ENCODE measurements at regions not wholly inside any gene's neighbourhood (a gene's known extent, or its start where the extent isn't known, plus 50 kb on each side); places are given as distances from the start of the nearest gene placed in this dataset.

DNA sequence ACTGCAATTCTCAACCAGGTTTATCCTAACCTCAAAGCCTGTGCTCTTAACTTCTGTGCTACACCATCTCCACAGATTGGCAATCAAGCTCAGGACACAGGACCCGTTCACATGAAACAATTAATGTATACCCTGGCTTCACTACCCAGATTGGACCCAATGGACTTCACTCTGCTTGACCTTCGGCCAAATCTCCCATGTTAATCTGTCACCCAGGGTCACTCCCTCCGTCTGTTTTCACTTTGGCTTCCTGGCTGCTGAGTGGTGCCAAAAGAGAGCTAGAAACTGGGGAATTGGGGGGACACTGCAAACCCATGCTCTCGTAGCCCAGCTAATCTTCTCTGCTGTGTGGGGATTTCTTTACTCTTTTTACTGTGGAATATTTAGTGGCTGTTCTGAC lies 216.1 kb upstream of the ZC3H12C start:
- TF ChIP-seq ARNT (IDR thresholded peaks at IDR 0.05) (no peak), SUZ12 (IDR thresholded peaks at IDR 0.05) (no peak), BHLHE40 (IDR thresholded peaks at IDR 0.05; ENCODE audit: borderline replicate concordance) (no peak), SP1 (IDR thresholded peaks at IDR 0.05) (no peak)
